Right forelimb (tissue), 1 donor: ENCODE measurements at regions not wholly inside any gene's neighbourhood (a gene's known extent, or its start where the extent isn't known, plus 50 kb on each side); places are given as distances from the start of the nearest gene placed in this dataset.
A peak's percentile ranks its signal among the peaks of the same experiment; 100 is the strongest.

ENCODE experiments used
- DNase-seq: peaks from one replicate; pipeline ENCODE4 v3.0.0-alpha.2; 2018

DNA sequence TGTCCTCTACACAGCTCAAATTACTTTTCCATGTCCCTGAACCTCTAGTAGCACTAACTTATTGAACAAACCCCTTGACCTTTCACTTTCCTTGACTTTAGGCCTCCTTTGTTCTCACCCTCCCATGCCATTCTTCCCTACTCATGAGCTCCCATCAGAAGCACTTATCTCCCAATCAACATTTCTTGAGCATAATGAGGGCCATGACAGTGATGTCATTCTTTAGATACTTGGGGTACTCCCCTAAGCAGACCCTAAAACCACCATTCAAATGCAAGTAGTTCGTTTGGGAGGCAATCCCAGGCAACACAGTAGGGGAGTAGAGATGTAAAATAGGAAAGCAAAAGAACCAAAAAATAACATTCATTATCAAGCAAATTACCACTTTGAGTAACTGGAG, 115.9 kb upstream of the ARHGAP28 start:
- no peak for DNase-seq

DNA sequence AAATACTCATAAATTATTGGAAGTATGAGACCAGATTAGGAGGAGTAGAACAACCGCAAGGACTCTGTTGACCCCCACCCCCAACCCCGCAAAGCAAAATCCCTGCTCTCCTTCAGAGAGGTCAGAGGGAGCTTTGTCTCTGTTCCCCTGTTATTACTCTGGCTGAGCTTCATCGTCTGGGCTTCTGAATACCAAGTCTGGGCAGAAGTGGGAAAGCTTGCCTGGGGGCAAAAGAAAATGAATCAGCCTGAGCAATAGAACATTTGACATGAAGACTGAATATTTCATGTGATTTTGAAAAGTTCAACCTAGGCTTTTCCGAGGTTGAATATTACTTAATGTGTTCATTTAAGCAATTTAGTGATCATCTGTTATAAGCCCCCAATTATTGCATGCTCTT, 114.6 kb upstream of the ARHGAP28 start:
- no peak for DNase-seq

DNA sequence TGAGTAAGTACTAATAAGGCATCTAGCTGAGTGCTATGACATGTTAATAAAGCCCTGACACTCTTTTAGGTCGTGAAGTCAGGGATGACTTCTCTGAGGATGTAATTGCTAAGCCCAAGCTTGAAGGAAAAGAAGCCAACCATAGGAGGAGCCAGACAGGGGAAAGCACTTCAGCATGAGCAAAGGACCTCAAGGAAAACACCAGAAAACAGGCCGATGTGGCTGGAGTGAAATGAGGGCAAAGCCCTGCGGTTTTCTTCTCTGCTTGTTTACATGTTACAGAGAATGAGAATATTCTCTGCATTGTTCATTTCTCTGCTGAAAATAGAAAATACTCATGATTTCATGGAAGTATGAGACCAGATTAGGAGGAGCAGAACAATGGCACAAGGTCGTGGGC, 112.5 kb upstream of the ARHGAP28 start:
- DNase-seq: no peak

GRCh38 chr18:6621437-6621836, 108.1 kb upstream of the ARHGAP28 start:
- DNase-seq: peak; percentile 46

DNA sequence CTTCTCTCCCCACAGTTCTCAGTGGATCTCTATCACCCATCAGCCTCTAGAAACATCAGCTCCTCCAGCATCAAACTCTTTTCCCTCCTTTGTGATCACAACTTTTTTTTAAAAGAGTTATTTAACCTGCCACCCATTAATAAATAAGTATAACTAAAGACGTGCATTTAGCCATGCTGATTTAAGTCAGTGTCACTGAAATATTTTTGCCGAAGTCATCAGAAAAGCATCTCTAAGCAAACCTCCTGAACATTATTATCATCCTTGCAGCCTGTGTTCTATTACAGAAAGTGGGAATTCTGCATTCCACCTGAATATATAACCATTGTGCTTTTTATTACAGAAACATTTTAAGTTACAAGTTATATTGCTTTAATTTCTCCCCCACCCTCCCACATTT, 106.2 kb upstream of the ARHGAP28 start:
- no peak for DNase-seq

DNA sequence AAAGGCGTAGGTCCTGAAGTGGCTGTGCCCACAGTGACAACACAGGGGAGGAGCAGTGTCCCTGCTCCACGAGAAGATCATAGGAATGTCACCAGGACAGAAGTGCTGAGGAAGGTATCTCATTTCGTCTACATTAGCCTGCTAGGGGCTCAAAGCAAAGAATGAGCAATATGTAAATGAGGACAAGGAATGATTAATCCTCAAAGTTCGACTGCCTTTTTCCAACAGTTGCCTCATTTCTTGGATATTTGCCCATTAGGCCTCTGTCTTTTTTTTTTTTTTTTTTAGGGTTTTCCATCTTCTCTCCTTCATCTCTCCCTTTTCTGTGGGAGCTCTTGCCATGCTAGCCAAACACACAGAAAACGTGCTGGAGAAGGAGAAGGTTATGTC, 105.2 kb upstream of the ARHGAP28 start:
- no peak for DNase-seq

GRCh38 chr18:6624661-6625311, 104.7 kb upstream of the ARHGAP28 start:
- DNase-seq: no peak

DNA sequence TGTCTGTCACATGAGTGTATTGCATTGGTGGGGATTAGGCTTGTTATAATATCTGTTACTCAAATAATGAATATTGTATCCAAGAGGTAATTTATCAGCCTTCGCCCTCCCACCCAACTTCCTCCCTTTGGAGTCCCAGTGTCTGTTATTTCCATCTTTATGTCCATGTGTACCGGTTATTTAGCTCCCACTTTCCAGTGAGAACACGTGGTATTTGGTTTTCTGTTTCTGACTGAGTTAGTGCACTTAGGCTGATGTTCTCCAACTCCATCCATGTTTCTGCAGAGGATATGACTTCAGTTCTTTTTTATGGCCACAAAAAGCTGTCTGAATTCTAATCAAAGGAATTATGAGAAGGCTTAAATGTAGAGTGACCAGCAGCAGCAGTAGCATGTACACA, 104.0 kb upstream of the ARHGAP28 start:
- DNase-seq: no peak

DNA sequence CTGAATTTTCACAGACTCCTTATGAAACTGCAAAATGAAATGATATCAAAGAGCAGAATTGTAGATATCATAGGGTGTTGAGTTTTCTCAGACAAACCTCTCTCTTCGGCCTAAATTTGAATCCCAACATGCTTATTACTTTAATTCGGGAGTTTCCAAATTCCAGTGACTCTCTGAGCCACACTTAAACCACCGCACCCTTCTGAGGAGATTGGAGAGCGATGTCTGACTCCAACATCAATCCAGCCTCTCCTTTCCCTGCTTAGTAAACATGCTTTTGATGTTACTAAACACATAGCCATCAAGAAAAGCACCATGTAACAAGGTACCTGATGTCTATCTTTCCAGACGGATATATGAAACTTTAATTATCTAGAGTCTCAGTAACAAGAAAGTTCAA, 103.1 kb upstream of the ARHGAP28 start:
- no peak for DNase-seq

DNA sequence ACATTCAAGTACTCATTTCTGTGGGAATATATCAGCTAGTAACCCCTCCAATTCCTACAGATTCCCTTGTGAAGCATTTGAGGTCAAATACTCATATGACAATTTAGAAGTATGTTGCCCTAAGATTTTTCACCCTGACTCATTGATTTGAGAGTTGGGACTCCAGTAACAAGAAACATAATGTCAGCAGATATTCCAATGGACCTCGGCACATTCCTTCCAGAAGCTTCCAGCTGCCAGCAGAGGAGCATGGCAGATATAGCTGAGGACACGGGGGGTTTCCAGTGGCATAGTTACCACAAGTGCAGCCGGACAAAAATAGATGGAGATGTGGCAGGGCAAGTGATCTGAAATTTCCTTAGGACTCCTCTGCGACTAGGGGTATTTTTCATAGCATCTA, 101.9 kb upstream of the ARHGAP28 start:
- DNase-seq: no peak

GRCh38 chr18:6628187-6628586, 101.3 kb upstream of the ARHGAP28 start:
- no peak for DNase-seq

- no peak for DNase-seq
Observed at GRCh38 chr18:6629635-6630140, 99.8 kb upstream of the ARHGAP28 start.

GRCh38 chr18:6633310-6633709, 96.2 kb upstream of the ARHGAP28 start:
- DNase-seq: no peak

GRCh38 chr18:6636091-6636490, 93.4 kb upstream of the ARHGAP28 start:
- DNase-seq: no peak

DNA sequence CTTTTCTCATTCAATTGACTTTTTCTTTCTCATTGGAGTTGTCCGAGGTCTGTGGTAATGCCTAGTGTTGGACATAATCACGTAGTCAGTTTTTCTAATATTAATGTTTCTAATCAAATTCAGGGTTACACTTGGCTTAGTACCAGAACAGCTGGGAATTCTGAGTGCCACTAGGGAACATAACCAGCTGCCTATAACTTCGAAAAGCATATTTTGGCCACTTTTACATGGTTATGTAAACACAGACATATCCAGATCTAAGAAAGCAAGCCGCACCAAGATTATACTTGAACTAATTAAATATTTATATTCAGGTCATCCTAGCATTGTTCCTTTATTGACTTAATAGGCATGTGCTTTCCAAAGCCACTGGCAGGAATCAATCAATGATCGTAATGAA, 91.1 kb upstream of the ARHGAP28 start:
- DNase-seq: no peak

DNA sequence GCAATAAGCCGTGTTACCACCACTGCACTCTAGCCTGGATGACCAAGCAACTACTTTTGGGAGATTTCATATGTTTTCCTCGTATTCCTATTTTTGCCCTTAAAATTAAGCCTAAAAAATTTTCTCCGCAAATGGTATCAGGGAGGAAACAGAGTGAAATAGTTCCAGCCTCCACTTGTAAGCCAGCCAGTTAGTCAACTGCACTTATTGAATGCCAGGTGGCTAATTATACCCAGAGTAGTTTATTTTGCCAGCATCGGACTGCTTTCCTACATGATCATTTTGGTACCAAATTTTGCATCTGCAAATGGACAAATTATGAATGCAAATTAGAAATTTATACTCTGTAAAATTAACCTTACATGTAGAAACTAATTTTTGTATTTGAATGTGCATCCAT, 90.2 kb upstream of the ARHGAP28 start:
- DNase-seq: no peak

DNA sequence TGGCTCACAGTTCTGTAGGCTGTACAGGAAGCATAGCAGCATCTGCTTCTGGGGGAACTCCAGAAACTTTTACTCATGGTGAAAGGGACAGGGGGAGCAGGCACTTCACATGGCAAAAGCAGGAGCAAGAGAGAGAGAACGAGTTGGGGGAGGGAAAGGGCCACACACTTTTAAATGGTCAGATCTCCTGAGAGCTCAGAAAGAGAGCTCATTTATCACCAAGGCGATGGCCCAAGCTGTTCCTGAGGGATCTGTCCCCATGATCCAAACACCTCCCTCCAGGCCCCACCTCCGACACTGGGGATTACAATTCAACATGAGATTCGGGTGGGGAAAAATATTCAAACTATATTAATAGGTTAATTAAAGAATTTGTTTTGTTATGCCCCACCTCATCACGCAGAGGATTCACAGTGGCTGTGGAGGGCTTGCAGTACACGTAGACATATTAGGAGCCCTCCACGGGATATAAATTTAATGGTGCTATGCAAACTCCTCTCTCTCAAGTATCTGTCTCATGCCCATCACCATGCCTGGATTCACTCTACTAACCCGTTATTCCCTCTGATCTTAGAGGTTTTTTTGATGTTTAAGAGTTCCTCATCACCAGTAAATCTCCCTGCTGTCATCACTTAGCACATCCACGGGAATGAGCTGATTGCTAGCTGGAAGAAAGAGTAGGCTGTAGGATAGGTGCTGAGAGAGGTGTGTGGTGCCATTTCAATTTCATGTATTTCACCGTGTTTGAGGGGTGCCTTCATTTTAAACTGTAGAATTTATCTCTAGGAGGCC, 84.5 kb upstream of the ARHGAP28 start:
- no peak for DNase-seq

GRCh38 chr18:6646801-6647200, 82.7 kb upstream of the ARHGAP28 start:
- DNase-seq: no peak

DNA sequence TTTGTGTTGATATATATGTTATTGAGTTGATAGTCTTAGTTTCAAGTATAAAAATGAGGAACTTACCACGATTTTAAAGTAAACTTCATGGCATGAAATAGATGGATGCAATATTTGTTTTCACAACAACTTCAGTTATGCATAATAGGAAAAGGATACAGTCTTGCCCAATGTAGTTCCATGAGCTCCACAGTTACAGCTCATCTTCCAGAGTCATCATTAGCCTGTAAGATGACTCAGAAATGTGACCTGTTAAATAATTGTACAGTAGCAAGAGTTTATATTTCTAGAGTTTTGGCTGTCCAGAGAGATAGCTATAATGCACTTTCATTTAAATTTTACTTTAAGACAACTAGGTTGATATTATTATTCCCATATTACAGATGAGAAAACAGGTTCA, 80.9 kb upstream of the ARHGAP28 start:
- no peak for DNase-seq

DNA sequence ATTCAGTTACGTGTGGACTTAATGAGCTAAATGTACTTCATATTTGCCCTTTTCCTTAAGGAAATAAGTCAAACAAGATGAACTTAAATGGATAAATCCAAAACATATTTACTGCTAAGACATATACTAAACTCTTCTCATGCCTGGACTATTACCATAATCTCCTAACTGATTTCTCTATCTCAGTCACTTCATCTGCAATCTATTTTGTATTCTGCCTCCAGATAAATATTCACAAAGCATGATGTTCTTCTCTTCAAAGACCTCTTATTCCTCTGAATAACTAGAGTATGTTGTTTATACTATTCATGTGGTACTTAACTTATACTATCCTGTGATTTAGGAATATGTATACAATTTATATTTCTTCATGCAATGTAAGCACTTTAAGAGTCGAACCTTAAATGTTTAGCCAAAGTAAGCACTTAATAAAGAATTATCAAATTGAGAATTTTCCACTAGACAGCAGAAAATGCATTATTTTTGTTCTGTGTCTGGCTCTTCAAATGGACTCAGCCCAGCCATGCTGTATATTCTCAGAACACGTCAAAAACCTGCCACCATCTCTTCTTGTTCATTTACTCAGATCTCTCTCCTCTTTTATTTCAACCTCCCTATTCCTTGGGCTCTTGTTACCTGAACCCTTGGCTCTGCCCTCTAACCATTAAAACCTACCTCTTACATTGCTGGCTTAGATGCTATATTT, 79.9 kb upstream of the ARHGAP28 start:
- DNase-seq: no peak

DNA sequence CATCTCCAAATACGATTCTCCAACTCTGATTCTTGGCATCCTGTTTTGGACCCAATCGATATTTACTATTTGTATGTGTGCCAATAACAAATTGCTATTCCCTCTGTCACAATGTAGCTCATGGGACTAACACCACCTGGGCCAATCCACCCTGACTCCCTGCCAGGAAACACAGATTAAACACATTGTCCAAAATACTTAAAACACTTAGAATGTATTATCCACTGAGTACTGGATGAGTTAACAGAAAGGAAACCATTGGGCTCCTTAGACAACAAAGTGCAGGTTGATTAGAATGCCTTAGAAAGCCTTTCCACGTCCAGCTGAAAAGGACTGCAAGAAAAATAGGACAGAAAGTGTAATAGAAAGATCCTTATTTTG, 79.4 kb upstream of the ARHGAP28 start:
- no peak for DNase-seq

GRCh38 chr18:6650747-6651146, 78.8 kb upstream of the ARHGAP28 start:
- no peak for DNase-seq

DNA sequence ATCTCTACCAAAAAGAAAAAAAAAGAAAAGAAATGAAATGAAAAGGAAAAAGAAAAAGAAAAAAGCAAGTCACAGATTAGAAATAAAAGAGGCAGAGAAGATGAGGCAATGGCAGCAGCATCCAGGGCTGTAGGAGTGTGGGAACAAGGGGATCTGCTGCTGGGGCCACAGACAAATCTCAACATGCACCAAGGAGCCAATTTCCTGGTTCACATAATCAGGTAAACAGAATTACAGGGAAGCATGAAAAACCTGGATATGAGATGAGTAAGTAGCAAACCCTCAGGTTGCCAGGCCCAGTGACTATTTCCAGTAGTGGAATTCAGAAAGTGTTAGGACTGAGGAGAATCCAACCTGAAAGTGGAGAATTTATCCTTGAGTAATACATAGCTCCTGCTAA, 77.4 kb upstream of the ARHGAP28 start:
- no peak for DNase-seq

GRCh38 chr18:6653880-6654279, 75.6 kb upstream of the ARHGAP28 start:
- DNase-seq: no peak
